H4 (cell line): ENCODE measurements at regions not wholly inside any gene's neighbourhood (a gene's known extent, or its start where the extent isn't known, plus 50 kb on each side); places are given as distances from the start of the nearest gene placed in this dataset.
A peak's percentile ranks its signal among the peaks of the same experiment; 100 is the strongest.

Experiments used
- DNase-seq: peaks from one replicate; pipeline ENCODE4 v3.0.0-alpha.2; 2015; ENCODE audit warnings: low spot score

- DNase-seq, result no peak
These were observed 71.5 kb upstream of the ATF7IP2 start for GRCh38 chr16:10314317-10314716.

GRCh38 chr16:10314811-10315210, 71.0 kb upstream of the ATF7IP2 start:
- peak; percentile 14 for DNase-seq

- DNase-seq, result no peak
These were observed 68.3 kb upstream of the ATF7IP2 start for GRCh38 chr16:10317425-10318001.

- no peak for DNase-seq
These were observed 66.9 kb upstream of the ATF7IP2 start for GRCh38 chr16:10318798-10319500.

GRCh38 chr16:10321407-10322387, 64.2 kb upstream of the ATF7IP2 start:
- no peak for DNase-seq

DNA sequence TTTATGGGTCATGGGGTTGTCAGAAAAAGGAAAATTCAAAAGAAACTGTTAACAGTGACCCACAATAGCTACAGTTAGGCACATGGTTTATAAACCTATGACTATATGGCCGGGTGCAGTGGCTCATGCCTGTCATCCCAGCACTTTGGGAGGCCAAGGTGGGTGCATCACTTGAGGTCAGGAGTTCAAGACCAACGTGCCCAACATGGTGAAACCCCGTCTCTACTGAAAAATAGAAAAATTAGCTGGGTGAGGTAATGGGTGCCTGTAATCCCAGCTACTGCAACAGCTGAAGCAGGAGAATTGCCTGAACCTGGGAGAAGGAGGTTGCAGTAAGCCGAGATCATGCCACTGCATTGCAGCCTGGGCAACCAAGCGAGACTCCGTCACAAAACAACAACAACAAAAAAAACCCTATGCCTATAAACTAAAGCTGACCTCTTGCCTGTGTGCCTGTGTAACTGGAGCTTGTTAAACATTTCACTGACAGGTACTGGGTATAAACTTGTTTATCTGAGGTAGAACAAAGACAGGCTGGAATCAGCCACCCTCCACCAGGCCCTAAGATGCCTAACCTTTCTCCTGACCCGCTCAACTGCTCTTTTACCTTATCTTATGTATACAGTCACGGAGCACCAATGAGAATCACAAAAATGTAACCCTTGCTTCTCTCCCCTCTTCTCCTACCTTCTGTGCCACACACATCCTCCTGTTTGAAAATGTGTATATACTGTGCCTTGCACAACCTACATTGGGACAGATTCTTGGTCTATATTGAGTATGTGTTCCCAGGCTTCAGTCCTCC, 62.9 kb upstream of the ATF7IP2 start:
- no peak for DNase-seq

DNA sequence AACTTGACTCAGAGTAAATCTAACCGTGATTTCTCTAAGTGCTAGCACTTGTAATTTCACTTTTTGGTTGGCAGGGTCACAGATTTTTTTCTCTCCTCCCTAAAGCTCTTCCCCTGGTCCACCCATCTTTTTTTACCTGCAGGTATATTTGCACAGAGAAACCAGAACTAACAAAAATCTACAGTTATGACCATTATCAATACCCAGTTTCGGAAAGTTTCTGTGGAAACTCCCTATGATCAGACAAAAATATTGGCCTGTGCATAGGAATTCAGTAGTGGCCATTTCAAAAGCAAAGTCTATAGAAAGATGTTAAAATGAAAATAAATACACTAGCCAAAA, 62.4 kb upstream of the ATF7IP2 start:
- no peak for DNase-seq

GRCh38 chr16:10324210-10324609, 61.7 kb upstream of the ATF7IP2 start:
- no peak for DNase-seq

- DNase-seq, result peak; percentile 51
These were observed 59.9 kb upstream of the ATF7IP2 start for GRCh38 chr16:10325783-10326543.

DNA sequence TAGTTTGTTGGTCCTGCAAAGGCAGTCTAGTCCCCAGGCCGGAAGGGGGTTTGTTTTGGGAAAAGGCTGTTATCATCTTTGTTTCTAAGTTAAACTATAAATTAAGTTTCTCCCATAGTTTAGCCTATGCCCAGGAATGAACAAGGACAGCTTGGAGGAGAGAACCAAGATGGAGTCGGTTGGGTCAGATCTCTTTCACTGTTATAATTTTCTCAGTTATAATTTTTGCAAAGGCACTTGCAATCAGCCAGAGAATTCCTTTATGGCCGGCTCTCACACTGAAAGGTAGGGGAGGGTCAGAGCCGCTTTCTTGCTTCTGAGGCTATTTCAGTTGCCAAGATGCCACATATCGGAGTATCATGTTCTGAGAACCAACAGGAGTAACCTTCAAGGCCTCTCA, 59.2 kb upstream of the ATF7IP2 start:
- no peak for DNase-seq

- peak; percentile 91 for DNase-seq
These were observed 57.6 kb upstream of the ATF7IP2 start for GRCh38 chr16:10328291-10328690.

DNA sequence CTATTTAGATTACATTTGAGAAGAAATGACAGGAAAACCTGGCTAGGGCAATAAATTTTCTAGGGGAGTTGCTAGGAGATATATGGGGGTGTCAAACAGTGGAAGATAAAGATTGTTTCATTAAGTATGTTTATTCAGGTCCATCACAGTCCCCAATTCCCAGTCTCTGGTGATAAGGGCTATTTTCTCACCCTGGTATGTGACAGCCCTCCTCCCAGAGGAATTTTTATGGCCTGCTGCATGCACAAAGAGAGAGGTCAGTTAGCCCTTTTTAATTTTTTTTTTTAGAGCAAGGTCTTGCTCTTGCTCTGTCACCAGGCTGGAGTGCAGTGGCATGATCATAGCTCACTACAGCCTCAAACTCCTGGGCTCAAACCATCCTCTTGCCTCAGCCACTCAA, 53.6 kb upstream of the ATF7IP2 start:
- DNase-seq, result no peak

GRCh38 chr16:10332775-10333174, 53.1 kb upstream of the ATF7IP2 start:
- DNase-seq, result no peak

GRCh38 chr16:10333321-10334032, 52.4 kb upstream of the ATF7IP2 start:
- DNase-seq, result no peak

- no peak for DNase-seq
These were observed 50.2 kb upstream of the ATF7IP2 start for GRCh38 chr16:10335681-10336080.
